DOHH2 (cell line): ENCODE measurements at regions not wholly inside any gene's neighbourhood (a gene's known extent, or its start where the extent isn't known, plus 50 kb on each side); places are given as distances from the start of the nearest gene placed in this dataset.
"Not testable (repeated sequence)": the region's sequence is repeated elsewhere in the genome, so short reads cannot be mapped to it uniquely, and the experiment has no call there.

Experiments
- EZH2phosphoT487 ChIP-seq: fragments of 200-600 bp; sonication (generic); IDR thresholded peaks from 2 replicates; pipeline ENCODE4 v1.6.1; 2017; ENCODE audit warnings: borderline replicate concordance, mild to moderate bottlenecking, antibody characterized with exemption, low read length, moderate library complexity, mixed read lengths
- TF ChIP-seq, protein P1 (sequence below): fragments of 200-600 bp; sonication (generic); IDR thresholded peaks from one replicate; pipeline ENCODE4 v1.5.1; 2014; ENCODE audit warnings: antibody characterized with exemption, mild to moderate bottlenecking, low read depth, low read length; ENCODE audit not compliant: poor library complexity, severe bottlenecking

DNA sequence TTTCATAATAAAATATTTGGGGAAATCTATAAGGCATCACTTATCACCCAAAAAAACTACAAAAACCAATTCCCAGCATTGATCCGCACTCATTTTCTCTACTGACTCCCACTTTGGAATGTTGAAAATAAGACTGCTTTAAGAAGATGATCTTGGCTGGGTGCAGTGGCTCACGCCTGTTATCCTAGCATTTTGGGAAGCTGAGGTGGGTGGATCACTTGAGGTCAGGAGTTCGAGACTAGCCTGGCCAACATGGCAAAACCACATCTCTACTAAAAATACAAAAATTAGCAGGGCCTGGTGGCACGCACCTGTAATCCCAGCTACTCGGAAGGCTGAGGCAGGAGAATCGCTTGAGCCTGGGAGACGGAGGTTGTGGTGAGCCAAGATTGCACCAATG, 50.0 kb upstream of the METTL9 start:
- TF ChIP-seq, protein P1, sequence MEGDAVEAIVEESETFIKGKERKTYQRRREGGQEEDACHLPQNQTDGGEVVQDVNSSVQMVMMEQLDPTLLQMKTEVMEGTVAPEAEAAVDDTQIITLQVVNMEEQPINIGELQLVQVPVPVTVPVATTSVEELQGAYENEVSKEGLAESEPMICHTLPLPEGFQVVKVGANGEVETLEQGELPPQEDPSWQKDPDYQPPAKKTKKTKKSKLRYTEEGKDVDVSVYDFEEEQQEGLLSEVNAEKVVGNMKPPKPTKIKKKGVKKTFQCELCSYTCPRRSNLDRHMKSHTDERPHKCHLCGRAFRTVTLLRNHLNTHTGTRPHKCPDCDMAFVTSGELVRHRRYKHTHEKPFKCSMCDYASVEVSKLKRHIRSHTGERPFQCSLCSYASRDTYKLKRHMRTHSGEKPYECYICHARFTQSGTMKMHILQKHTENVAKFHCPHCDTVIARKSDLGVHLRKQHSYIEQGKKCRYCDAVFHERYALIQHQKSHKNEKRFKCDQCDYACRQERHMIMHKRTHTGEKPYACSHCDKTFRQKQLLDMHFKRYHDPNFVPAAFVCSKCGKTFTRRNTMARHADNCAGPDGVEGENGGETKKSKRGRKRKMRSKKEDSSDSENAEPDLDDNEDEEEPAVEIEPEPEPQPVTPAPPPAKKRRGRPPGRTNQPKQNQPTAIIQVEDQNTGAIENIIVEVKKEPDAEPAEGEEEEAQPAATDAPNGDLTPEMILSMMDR = not testable (repeated sequence)
- TF ChIP-seq EZH2phosphoT487 = not testable (repeated sequence)
